ENCODE measurements at regions not wholly inside any gene's neighbourhood (a gene's known extent, or its start where the extent isn't known, plus 50 kb on each side); places are given as distances from the start of the nearest gene placed in this dataset.

- DNase-seq (ENCODE audit: extremely low read depth, low read depth), result no peak
- TF ChIP-seq CTCF (IDR thresholded peaks at IDR 0.05; ENCODE audit: low read depth, low read length), result no peak
Measured at GRCh38 chr1:219480011-219480410, 132.9 kb downstream of the ZC3H11B start.

DNA sequence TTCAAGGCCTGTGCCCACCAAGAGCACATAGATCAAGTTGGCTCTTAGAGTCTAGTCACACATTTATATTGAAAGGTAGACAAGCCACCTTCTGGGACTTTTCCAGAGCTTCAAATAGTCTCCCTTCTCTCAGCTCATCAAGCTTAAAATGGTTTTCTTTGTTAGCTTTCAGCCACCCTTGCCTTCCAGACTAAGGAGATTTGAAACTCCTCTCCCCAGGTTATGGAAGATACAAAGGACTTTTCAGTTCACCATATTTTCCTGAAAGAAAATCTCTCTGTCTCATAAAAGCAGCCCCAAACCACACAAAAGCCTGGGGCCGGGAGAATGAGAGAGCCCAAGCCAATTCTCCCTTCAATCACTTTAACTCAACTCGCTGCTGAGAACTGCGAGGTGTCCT, 134.1 kb downstream of the ZC3H11B start:
- TF ChIP-seq CTCF (IDR thresholded peaks at IDR 0.05; ENCODE audit: low read depth, low read length), result no peak
- no peak for DNase-seq (ENCODE audit: extremely low read depth, low read depth)

GRCh38 chr1:219477861-219478260, 135.0 kb downstream of the ZC3H11B start:
- no peak for TF ChIP-seq CTCF (IDR thresholded peaks at IDR 0.05; ENCODE audit: low read depth, low read length)

DNA sequence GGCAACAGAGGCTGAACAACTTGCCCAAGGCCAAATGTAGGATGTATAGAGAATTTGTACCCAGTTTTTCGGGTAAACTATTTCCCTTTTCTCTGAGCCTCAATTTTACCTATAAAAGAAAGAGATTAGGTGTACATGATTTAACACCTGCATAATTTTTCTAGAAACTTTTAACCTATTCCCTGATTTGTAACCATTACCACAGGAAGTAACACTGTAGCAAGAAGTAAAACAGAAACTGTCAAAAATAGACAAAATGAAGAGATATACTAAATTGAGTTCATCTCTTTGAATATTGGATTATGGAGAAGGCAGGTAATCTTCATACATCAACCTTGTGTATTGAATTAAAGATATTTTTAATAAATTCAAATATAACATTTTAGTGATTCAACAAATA, 136.2 kb downstream of the ZC3H11B start:
- no peak for TF ChIP-seq CTCF (IDR thresholded peaks at IDR 0.05; ENCODE audit: low read depth, low read length)
- DNase-seq (ENCODE audit: extremely low read depth, low read depth), result no peak

More at GRCh38 chr1:219477861-219478260, 135.0 kb downstream of the ZC3H11B start:
- no peak for DNase-seq (ENCODE audit: extremely low read depth, low read depth)

DNA sequence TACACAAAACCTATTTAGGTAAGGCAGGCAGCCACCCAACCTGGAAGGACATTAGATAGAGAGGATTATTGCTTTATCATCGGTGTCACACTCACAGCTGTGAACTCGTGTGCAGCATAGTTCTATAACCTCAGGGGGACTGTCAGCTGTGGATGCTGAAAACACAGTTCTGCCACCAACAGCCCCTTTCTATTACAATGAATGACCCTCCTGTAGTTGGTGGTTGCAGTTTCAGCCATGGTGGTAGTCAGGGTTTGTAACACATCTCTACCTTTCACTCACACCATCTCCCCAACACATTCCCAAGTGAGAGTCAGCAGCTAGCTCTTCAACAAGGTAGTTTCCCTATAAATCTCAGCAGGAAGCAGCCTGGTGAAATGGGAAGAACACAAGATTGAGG, 136.8 kb downstream of the ZC3H11B start:
- DNase-seq (ENCODE audit: extremely low read depth, low read depth), result no peak
- no peak for TF ChIP-seq CTCF (IDR thresholded peaks at IDR 0.05; ENCODE audit: low read depth, low read length)

DNA sequence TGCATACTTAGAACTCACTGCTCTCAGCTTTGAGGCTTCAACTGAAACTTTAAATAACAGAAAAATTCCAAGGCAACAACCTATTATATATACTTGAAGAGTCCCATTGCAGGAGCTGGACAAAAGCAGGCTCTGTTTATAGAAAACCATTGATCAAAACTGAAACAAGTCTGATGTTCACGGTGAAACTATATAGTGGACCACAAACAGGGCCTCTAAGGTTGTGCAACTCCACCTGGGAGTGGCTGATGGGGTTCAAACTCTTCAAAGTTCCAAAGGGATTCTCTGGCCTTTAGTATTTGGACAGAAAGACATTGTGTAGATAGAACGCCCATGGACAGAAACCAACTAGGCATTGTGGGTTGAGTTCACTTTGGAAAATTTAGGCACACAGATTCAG, 140.3 kb downstream of the ZC3H11B start:
- TF ChIP-seq CTCF (IDR thresholded peaks at IDR 0.05; ENCODE audit: low read depth, low read length), result no peak
- no peak for DNase-seq (ENCODE audit: extremely low read depth, low read depth)

DNA sequence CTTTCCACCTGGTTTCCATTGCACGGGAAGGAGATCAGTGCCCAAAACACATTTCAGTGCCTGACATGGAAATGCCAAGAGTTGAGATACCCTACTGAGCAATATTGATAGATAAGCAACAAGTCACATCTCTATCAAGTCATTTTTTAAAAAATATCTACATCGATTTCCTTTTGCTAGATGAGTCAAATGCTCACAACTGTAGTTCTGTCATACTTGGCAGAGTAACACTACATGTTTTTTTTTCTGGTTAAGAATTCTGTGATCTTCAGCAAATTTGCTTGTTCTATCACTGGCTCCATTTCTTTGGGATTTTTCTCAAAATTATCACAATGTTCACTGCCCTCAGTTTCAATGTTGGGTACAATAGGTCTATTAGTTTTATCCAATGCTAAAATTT, 145.4 kb downstream of the ZC3H11B start:
- DNase-seq (ENCODE audit: extremely low read depth, low read depth), result no peak
- no peak for TF ChIP-seq CTCF (IDR thresholded peaks at IDR 0.05; ENCODE audit: low read depth, low read length)

Measured in AG09319 (cell line).